ENCODE measurements at regions not wholly inside any gene's neighbourhood (a gene's known extent, or its start where the extent isn't known, plus 50 kb on each side); places are given as distances from the start of the nearest gene placed in this dataset.

DNA sequence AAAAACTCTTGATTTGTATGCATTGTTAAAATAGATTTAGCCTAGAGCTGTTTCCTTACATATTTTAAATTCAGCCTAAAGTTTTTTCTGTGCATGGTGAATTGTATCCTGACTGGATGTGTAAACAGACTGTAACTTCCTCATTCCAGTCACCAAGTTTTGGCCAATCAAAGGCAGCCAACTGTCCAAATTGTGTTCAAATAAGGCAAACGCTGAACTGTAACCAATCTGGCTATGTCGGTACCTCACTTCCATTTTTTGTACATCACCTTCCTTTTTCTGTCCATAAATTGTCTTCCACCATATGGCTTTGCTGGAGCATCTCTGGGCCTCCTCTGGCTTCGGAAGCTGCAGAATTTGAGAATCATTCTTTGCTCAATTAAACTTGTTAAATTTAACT lies 1921.9 kb upstream of the SEL1L start:
- DNase-seq (ENCODE audit: low spot score): no peak

DNA sequence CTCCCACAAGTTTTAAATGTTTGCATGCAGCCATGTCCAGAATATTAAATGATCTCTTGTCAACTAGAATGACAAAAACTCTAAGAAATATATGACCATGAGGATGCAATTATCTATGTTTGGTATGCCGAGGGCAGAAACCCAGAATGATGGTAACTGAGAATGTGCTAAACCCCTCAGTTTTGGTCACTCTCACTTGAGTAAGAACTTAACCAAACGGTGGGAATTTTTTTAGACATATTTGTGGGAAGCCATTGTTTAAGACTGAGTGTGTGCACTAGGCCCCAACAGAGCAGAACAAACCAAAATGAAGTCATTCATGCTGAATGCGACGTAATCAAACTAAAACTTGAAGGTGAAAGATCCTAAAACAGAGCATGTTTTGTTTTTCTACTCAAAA lies 1927.9 kb upstream of the SEL1L start:
- no peak for DNase-seq (ENCODE audit: low spot score)

DNA sequence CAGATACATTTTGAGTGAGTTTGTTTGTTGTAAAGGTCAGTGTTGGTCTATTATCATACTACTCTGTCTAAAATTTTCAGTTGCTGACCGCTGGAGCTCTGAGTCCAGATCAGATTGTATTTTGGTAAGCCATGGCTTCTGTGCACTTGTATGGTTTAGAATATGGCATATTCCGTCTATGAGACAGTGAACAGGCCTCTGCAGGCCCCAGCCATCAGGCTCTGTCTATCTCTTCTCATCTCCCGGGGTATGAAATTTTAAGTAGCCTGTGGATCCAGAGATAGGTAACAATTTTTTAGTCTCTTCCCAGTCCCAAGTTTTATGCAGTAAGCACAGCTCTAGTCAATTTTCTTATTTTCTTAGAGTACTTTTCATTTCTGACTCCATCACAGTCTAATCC lies 1929.1 kb upstream of the SEL1L start:
- DNase-seq (ENCODE audit: low spot score): no peak

DNA sequence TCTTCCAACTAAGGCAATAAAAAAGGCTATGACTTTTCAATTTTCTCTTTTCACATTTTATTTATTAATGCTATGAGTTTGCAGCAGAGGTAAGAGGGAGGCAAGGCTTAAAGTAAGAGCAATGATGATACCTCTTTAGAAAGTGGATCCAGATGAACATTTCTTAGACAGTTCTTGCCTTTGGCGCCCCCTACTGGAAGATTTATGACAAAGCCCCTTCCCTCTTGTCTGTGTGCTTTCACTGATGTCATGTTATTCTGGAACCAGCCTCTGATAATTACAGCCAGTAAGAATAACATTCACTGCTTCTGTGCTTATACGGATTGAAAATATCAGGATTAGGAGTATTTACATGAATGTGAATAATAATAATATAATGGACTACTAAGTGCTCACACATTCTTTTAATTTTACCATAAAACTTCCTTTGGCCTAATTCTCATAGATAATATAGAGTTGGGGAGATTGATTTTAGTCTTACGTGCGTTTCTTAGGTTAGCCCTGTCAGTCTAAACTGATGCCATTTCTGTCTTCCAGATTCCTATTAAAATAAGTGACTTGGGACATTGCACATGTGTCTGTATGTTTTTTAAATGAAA lies 1929.9 kb upstream of the SEL1L start:
- DNase-seq (ENCODE audit: low spot score): peak; percentile 50

DNA sequence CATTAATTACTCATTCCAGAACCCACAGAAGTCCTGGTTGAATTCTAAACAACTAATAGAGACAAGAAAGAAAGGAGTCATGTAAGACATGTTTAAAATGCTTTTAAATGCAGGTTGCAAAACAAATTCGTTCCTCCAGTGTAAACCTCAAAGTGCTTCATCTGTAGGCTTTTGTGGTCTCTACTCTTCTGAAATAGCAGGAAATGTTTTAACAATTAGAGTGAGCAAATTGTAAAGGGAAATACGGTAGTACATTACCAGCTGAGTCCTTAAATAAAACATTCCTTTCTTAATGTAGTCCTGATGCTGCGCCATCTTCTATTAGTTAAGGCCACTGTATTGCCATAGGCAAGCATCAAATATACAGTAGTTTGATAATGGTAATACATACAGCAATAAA lies 1934.2 kb upstream of the SEL1L start:
- no peak for DNase-seq (ENCODE audit: low spot score)

DNA sequence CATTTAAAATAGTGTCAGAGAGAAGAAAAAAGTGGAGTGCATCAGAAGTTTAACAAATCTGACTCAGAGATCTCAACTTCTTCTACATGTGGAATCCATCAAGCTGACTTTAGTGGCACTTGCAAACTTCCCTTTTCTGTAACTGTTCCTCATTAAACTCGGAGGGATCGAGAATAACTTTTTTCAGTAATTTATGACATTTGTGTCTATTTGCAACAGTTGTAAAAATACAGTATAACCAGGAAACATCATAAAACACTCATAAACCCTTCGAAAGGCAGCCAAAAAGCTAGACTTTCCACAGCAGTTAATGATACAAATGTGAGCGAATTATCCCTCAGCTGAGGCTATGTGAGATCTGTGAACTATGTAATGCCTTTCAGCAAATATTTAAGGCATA lies 1936.8 kb upstream of the SEL1L start:
- no peak for DNase-seq (ENCODE audit: low spot score)

DNA sequence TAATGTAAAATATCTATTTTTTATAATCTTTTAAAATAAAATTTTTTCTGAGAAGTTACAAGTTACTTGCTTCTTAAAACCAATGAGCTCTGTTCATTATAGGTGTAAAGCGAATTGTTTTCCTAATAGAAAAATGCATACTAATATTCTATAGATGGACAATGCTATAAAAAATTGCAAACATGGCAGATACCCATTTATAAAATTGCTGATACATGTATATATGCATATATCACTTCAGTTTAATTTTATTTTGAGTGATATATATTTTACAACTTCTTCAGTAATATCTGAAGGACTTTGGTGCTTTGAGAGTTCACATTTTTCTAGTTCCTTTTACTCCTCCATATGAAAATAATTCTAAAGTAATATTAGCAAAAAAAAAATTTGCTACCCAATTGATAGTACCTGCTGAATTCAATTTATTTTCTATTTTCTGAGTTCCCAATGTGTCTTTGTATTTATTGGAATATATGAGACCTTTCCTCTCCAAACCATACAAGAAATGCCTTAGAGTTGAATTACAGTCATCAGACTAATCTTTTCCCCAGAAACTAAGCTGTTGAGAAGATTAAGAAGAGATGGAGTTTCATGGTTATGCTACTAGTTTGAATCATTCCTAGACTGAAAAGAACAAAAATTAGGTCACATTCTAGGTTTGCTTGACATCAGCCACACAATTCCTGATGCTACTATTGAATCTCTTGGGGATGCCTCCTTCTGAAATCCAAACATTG lies 1937.5 kb upstream of the SEL1L start:
- no peak for DNase-seq (ENCODE audit: low spot score)

DNA sequence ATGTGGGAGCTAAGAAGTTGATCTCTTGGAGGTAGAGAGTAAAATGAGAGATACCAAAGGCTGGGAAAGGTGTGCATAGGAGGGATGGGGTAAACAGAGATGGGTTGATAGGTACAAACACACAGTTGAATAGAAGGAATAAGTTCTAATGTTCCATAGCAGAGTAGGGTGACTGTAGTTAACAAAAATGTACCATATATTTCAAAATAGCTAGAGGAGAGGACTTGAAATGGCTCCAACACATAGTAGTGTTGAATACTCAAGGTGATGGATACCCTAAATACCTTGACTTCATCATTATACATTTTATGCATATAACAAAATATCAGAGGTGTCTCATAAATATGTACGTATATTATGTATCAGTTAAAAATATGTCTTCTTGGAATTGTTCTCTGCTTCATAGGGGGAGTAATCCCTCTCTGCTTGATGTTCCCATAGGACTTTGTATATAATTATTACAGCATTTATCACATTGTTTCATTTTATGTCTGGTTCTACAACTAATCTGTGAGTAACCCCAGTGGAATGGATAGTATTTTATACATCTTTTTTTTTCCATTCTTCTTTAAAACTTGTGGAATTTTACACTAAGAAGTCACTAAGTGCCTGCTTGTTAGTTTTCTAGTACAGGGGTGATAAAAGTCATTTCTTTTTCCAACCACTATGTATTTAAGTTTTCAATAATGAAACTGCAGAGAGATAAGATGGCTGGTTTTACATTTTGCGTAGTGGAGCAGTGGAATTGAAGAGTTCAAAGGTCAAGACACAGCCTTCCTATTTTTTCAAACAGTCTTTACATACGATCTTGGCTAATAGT lies 1940.0 kb upstream of the SEL1L start:
- DNase-seq (ENCODE audit: low spot score): no peak

DNA sequence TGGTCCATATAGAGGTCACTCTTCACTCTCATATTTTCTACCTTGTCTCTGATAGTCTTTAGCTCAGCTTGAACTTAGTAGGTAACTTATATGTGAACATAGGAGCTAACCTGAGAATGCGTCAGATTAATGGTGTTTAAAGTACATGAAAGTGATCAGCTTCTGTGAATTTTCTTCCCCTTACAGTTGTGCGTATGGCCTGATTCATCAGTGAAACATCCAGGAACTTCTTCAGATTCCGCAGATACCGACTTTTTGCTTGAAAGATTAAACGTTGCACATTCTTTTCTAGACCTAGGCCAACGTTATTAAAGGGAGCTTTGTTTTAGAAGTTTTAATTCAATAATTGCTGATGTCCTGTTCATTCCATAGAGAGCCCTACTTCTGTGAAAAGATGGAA lies 1945.1 kb upstream of the SEL1L start:
- DNase-seq (ENCODE audit: low spot score): peak; percentile 13

DNA sequence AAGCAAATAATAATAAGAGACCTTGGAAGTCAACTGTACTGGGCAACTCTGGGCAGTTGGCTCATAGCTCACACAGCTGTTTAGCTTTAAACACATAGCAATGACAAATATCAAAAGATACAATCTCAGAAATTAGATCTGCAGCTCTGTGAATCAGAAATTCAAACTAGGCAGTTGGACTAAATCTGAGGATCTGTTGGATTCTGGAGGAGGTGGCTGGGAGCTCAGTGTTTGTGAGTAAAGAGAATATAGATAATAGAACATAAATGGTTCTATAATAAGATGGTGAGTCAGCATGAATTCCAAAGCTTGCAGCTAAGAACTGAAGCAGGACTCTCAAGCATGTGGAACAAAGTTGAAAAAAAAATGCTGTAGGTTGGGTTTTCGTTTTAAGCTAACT lies 1949.4 kb upstream of the SEL1L start:
- peak; percentile 4 for DNase-seq (ENCODE audit: low spot score)

DNA sequence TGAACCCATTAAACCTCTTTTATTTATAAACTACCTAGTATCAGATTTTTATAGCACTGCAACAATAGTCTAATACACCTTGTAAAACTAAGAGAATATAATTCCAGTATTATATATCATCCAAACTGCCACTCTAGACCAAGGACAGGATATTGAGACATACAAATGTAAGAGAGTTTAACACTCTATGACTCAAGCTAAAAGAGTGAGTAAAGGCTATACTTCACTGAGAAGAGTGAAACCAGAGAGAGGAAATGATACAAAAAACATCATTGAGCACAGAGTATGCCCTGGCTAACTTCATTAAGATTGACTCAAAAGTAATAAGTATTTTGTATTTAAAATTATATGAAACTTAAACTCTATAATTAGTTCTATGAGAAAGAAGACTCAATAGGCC lies 1951.9 kb upstream of the SEL1L start:
- no peak for DNase-seq (ENCODE audit: low spot score)

DNA sequence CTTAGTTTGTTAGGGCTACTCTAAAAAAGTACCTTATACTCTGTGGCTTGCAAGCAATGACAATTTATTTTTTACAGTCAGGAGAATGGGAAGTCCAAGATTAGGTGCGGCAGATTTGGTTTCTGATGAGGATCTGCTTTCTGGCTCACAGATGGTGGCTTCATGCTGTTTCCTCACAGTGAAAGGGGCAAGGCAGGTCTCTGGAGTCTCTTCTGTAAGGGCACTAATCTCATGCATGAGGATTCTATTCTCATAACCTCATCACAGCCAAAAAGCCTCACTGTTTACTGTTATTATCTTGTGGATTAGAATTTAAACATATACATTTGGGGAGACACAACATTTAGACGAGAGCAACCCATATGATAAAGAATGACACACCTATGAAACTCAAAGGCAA lies 1957.4 kb upstream of the SEL1L start:
- no peak for DNase-seq (ENCODE audit: low spot score)

DNA sequence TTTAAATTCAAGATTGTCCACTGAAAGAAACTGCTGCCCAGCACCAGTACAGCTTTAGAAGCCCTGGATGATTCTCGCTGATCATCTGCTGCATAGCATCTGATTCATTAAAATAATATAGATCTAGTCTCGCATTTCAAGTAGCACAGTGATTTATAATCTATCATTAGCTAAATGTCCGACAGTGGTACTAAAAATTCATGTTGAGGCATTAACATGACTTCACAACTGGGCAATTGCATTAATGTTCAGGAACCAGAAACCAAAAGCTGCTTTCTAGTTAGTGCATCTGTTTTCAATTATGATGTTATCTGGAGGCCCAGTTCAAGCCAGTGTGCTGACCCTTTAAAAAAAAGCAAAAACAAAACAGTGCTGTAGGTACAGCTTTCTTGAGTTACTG lies 1987.2 kb upstream of the SEL1L start:
- no peak for DNase-seq (ENCODE audit: low spot score)

DNA sequence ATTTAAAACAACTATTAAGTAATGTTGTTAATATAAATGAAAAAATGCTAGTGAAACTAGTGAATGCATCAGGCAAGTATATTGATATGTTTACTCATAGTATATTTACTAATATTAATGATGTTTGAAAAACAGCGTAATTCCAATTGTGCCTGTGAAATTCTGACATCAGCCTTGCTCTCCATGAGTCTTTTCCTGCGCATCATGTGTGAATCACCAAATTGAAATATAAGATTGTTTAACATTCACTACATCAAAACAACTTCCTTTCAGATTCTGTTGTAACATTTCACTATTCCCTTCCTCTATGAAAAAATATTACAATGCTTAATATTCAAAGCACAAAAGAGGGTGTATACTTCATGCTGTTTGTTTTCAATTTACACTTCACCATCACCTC lies 1995.9 kb upstream of the SEL1L start:
- no peak for DNase-seq (ENCODE audit: low spot score)

DNA sequence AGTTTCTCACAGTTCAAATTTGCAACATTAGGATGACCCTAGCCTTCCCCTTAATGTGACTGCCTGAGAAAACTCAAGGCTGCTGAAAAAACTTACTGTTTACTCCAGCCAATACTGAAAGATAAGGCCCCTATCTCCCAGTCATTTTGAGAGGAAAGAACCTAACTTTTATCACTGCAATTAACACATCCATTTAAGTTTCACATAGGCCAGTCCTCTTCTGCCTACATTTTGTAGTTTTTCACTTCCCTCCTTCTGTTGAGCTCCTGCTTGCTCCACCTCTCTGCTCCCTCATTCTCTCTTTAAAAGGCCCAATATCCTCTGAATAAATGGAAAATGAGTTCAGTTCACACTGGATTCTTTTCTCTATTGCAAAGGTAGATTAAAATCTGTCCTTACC lies 1996.2 kb upstream of the FLRT2 start:
- no peak for DNase-seq (ENCODE audit: low spot score)

DNA sequence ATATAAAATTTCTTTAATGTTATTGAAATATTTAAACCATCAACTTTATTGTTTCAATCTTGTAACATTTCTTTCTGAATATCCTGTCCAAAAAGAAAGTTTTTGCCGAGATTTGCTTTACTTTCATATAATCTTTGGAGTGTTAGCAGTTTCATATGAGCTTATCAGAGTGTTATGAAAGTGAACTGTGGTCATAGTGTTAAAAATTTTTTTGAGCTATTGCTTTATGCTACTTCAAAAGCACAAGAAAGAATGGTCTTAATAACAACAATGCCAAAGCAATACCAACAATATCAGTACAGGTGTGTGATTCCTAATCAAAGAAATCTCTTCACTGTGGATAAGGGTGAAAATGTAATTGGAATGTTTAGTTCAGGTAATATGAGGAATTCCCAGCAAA lies 1994.9 kb upstream of the FLRT2 start:
- DNase-seq (ENCODE audit: low spot score): no peak

DNA sequence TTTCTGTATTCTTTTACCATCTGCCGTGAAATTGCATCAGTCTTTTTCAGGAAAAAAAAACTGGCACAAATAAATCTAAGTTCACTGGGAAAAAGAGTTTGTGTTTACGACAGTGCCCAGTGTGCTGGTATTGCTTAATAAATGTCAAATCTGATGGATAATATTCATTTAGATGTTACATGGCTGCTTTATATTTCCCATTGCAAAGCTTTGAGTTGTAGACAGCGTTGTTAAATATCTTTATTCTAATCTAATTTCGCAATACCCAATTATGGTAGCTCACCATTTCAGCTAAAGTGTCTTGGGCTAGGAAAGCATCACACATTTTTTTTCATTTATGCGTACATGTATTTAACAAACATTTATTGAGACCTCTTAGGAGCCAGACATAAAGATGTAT lies 1994.5 kb upstream of the FLRT2 start:
- no peak for DNase-seq (ENCODE audit: low spot score)

DNA sequence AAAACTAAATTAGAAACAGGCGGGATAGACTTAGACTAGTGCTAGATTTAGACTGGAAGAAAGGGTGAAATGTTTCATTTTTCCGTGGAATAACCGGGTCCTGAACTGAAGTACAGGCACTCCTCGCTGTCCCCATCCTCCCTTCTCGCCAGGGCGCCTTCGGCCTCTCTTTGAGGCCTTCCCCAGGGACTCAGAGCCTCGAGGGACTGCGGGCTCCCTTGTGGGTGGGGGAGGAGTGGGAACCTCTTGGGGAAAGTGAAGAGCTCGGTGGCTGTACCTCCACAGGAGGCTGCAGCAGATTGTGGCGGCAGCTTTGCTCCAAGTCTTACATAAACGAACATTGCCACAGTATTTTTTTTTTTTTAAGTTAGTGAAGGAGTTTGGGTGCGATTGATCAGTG lies 1988.8 kb upstream of the FLRT2 start:
- no peak for DNase-seq (ENCODE audit: low spot score)

DNA sequence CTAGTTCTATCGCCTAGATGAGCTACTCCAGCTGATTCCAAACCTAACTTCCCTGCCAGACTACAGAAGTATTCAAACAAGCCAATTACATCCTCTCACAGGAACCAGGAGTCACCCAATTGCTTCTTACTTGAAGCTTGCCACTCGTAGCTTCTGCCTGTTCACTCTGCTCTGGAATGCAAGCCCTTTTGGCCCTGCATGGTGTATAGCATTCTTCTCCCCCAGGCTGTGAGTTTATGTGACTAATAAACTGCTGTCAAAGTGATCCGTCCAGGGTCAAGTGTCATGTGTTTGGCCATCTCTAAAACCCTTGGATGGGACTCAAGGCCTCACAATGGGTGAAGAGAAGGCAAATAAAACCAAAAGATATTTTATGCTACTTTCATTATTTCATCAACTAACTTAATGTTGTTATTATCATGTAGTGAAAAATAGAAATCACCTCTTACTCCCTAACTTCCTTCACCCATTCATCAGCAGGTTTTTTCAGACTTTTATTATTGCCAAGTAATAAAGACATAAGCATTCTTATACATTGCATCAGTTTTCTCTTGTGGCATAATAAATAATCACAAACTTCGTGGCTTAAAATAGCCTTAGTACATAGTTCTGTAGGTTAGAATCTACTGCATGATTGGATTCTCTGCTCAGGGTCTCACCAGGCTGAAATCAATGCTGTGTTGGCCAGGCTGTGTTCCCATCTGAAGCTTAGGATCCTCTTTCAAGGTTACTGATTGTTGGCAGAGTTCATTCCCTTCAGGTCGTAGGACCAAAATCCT lies 1981.7 kb upstream of the FLRT2 start:
- DNase-seq (ENCODE audit: low spot score): no peak

DNA sequence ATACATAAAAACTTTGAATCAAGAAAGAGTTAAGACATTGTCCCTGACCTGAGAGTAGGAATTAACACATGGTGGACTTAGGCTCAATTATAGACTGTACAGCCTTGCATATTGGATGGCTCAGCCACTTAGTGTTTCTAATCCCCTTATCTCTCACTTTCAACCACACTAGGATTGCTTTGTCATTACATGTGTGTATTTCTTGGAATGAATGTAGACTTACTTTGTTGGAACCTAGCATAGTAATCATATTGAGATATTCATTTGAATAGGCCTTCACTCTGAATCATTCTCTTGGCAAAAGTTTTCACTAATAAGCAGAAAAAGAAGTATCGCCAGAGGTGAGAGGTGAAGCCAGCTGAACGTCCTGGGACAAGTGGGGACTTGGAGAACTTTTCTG lies 1973.9 kb upstream of the FLRT2 start:
- DNase-seq (ENCODE audit: low spot score): no peak

DNA sequence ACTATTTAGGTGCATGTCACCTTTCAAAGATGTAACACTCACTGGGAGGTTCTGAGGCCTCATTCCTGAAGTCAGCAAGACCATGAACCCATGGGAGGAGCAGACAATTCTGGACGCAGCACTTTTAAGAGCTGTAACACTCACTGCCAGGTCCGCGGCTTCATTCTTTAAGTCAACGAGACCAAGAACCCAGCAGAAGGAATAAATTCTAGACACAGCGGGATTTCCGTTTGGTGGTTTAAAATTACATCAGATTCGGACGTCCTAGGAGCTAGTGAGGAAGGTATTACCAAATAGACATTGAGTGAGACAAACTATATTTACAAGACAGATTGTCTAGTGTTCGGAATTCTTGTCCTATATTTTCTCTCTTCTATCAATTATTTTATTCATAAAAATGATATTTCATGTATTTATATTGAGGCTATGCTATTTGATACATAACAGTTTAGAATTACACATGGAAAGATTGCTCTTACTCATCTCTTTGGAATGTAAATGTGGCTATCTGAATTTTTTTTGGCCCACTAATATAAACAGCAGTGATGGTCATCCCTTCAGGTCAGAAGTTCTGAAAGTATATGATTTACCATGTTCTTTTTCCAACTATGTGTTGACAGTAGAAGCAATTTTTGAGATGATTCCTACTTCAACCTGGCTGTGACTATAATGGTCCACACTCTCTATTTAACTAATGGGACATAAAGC lies 1973.0 kb upstream of the FLRT2 start:
- DNase-seq (ENCODE audit: low spot score): peak; percentile 24

DNA sequence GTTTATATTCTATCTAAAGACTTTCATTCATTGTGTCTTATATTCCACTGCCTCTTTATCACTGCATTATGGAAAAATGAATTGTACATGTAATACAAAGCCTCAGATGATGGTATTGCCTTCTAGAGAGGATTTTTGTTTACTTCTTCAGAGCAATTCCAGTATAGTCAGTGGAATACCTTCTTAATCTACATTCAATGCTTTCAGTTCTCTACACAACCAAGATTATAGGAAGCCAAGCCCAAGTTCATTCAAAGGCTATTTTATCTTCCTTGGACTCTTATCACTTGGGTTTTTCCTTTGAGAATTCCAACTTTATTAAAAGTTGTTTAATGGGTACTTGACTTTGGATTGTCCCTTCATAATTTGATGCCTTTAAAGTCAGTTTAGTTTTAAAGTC lies 1971.0 kb upstream of the FLRT2 start:
- DNase-seq (ENCODE audit: low spot score): no peak

Data from COLO829 (cell line).